GM12892 (cell line): ENCODE measurements at regions not wholly inside any gene's neighbourhood (a gene's known extent, or its start where the extent isn't known, plus 50 kb on each side); places are given as distances from the start of the nearest gene placed in this dataset.

Source experiments
- POLR2A ChIP-seq: IDR thresholded peaks from 2 replicates; pipeline ENCODE4 v1.6.1; 2011; ENCODE audit warnings: low read depth, low read length, control low read depth
- TAF1 ChIP-seq: IDR thresholded peaks from 2 replicates; pipeline ENCODE4 v1.6.1; 2011; ENCODE audit warnings: low read depth, mild to moderate bottlenecking, control low read depth, low read length, borderline replicate concordance

DNA sequence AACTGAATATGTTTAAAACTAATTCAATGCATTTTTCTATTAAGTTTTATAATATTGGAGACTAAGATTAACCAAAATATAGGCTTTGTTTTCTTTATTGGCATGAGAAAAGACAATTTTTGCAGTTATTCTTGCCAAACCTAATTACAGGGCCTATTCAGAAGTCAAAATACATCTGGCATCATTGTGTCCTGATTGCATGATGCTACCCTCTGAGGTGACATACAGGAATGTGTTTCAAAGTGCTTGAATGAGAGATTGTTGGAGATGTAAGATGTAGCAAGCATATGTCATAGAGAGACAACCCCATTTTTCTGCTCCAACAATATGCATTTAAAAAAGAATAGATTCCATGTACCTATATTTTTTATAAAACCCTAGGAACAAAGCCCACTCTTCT lies 1036.4 kb downstream of the PCDH18 start:
- TF ChIP-seq POLR2A (no peak), TAF1 (no peak)
